Renal cortical epithelial cell (primary cell): ENCODE measurements at regions not wholly inside any gene's neighbourhood (a gene's known extent, or its start where the extent isn't known, plus 50 kb on each side); places are given as distances from the start of the nearest gene placed in this dataset.
"Not testable (repeated sequence)": the region's sequence is repeated elsewhere in the genome, so short reads cannot be mapped to it uniquely, and the experiment has no call there.

Experiments
- DNase-seq: peaks from one replicate; pipeline ENCODE4 v3.0.0-alpha.2; 2011; ENCODE audit warnings: low read depth

DNA sequence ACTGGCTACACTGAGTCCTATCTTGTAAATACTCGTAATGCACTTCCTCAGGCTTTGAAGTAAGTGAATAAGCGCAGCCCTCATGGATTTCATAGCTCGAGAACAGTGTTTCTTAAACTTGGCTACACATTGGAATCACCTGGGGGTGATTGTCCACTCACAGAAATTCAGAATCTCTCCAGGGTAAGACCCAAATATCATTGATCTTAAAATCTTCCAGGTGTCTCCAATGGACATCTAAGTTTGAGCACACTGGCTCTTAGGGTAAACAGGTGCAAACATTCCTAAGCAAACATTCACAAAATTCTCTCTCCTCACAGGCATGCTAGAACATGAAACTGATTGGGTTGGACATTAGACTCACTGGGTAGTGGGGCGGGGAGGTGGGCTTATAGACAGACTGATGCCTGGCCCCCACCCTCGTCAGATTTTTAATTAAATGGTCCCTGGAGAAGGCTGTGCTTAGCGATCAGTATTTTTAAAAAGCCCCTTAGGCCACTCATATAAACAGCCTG, 279.7 kb upstream of the TBL1XR1 start:
- no peak for DNase-seq

- DNase-seq = peak; percentile 100
These were observed 281.0 kb upstream of the TBL1XR1 start for GRCh38 chr3:177478170-177478867.

GRCh38 chr3:177479630-177480029, 282.3 kb upstream of the TBL1XR1 start:
- DNase-seq = no peak

GRCh38 chr3:177481329-177481728, 284.0 kb upstream of the TBL1XR1 start:
- DNase-seq = no peak

- peak; percentile 28 for DNase-seq
These were observed 284.9 kb upstream of the TBL1XR1 start for GRCh38 chr3:177482048-177482691.

DNA sequence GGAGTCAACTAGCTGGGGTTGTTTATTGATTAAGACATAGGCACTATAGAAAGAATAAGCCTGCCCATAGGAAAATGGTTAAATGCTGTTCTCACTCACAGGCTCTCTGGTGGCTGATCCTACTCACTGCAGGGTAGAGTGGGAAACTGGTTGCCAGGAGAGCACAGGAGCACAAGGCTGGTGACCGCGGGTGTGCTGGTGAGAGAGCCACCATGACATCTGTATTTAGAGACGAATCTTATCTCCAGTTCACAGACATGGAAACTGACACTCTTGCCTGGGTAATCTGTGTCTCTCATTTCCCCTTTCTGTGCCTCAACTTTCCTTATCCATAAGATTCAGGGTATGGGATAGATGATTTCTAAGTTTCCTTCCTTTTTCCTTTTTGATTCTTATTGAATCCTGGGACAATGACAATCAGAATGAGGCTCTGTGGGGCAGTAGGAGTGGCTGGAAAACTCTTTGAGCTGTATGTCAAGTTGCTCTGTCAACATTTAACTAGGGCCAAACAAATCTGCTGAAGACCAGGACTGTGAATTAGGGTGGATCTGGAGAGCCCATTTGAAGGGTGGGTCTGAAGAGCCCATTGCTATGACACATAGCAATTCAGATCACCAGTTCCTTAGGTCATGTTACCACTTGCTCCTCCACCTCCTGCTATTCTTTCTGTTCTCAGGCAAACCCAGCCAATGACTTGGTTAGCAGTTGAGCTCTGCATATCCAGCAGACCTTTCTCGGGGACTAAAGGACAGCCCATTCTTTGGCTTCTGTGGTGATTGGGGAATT, 286.1 kb upstream of the TBL1XR1 start:
- no peak for DNase-seq

DNA sequence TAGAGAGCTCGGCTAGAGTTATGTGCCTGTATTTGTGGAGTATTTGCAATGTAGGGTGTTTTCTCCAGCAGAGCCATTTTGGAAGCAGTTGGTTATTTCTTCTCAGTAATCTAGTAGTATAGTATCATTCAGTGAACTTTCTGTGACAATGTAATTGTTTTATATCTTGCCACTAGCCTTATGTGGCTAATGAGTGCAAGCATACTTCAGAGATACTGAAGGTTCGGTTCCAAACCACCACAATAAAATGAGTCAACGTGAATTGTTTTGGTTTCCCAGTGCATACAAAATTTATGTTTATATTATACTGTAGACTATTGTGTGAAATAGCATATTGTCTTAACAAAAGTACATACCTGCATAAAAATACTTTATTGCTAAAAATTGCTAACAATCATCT, 286.9 kb upstream of the TBL1XR1 start:
- DNase-seq = no peak

DNA sequence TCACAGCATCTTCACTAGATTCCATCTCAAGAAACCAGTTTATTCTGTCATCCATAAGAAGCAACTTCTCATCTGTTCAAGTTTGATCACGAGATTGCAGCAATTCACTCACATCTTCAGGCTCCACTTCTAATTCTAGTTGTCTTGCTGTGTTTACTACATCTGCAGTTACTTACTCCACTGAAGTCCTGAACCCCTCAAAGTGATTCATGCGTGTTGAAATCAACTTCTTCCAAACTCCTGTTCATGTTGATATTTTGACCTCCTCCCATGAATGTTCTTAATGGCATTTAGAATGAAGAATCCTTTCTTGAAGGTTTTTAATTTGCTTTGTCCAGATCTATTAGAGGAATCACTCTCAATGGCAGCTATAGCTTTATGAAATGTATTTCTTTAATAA, 287.6 kb upstream of the TBL1XR1 start:
- DNase-seq = no peak

DNA sequence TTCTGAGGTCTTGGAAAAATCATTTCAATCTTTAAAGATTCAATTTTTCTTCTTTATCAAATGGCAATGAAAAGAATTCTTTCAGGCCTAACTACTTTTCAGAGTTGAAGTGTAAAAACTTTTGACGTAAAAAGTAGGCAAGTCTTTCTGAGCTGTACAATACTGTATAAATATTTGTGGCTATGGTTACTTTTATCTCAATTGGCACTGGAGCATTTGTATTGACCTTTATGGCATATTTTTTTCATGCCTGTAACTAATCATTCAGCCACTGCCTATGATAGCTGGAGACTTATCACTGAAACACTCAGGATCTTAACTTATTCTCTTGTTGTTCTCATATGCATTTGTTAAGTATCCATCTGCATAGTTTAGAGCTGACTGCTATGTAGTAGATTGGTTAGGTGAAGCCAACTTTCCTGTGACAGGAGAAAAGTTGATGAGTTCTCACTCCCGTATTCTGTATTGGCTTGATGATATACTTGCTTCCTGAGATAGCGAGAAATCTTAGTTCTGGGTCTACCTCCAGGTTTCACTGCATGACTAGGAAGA, 290.4 kb upstream of the TBL1XR1 start:
- DNase-seq = no peak

- no peak for DNase-seq
These were observed 291.5 kb upstream of the TBL1XR1 start for GRCh38 chr3:177488740-177489139.

- no peak for DNase-seq
These were observed 293.3 kb upstream of the TBL1XR1 start for GRCh38 chr3:177490626-177491025.

DNA sequence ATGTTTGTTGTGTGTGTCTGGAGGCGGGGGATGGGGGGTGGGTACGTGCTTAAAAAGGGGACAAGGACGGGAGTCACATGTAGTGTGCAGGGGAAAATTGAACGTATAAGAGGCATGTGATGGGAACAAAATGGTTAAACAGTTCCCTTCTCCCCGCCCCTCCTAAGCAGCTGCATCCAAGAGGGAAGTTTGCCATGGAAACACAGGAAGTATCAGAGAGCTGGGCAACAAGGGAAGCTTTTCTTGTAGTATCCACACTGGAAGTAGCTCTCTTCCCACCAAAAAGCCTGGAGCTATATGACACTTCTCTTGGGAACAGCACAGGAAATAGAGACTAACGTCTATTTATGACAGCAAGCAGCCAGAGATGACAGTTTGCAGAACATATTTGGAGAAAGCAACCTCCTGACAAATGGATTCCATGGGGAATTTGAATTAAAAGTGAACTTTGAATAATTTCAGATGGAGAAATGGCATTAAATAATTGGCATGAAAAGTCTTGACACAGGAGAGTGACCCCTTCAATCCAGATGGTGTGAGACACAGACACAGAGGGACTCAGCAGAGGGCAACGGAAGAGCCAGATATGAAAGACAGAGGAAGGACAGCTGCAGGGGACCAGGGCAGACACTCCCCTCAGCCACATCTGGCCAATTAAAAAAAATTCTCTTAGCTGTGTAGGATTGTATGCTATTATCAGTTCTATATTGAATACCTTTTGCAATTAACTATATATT, 294.2 kb upstream of the TBL1XR1 start:
- no peak for DNase-seq

DNA sequence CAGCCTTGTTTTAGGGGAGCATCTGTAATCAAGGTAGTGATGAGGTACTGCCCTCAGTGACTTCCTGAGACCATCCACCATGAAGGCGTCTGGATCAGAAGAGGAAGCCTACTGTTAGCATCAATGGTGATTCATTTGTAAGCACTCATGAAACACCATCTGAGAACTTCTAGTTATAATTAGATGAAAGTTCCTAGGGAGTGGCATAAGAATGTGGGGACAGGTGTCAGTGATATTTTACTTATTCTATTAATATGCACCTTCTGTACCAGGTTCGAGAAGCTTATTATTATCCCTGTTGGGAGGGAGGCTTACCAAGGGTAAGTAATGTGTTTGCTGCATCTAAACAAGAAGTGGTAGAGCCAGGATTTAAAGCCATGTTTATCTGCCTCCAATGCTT, 295.8 kb upstream of the TBL1XR1 start:
- DNase-seq = no peak

DNA sequence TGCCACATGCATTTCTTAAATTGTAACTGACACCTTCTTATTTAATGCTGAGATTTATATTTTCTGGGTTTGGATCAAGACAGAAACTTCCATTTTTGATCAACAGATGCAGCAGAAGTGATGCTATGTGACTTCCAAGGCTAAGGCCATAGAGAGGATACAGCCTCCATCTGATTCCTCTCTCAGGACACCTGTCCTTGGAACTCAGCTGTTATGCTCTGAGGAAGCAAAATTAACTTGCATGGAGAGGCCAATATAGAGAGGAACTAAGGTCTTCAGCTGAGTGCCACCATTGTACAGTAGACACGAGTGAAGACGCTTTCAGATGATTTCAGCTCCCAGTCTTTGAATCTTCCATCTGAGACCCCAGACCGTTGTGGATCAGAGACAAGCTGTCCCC, 296.9 kb upstream of the TBL1XR1 start:
- DNase-seq = no peak

DNA sequence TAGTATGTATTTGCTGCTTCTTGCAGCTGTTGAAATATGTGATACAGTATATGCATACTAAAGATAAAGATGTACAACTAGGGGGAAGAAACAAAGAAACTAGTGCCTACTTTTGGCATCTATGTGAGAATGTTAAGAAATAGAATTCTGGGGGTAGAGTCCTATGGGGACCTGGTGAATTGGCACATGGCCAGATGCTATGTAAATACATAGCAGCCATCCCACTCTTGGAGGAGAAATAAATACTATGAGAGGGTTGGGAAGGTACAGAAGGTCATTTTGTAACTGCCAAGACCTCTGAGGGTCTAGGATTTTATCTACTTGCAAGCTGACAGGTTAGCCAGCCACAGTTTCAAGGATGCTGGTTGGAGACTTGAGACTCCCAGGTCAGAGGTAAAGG, 298.3 kb upstream of the TBL1XR1 start:
- no peak for DNase-seq

DNA sequence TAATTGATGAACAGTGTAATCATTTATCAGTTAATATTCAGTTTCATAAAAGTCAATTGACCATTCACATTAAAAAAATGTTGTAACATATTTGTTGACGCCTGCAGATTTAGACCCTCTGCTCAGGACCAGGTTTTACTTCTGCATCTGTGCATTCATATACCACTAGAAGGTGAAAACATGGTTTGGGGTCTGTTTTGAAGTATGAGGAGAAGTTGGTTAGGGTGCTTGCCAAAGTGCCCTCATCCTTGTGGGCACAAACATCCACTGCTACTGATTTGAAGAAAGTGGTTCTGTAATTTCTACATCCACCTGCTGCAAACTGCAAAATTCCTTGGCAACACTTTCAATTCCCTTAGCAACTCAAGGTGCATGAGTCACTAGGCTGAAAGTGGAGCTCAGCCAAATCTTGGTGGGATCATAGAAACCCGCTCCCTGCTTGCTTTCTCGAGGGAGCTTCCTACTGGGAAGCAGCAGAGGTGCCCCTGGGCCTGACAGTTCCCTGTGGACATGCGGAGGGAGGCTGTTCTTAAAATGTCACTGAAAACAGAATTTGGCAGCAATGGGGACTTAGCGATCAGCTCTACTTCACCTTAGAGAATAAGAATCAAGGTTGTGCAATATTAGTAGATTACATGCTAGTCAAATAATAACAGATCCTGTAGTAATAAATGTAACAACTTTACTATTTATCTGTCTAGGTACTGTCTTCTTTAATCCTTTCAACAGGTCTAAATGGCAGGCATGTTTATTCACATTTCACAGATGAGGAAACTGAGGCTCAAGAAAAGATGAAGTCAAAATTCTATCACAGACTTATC, 301.0 kb upstream of the TBL1XR1 start:
- DNase-seq = peak; percentile 95

- not testable (repeated sequence) for DNase-seq
These were observed 301.8 kb upstream of the TBL1XR1 start for GRCh38 chr3:177499039-177499438.

DNA sequence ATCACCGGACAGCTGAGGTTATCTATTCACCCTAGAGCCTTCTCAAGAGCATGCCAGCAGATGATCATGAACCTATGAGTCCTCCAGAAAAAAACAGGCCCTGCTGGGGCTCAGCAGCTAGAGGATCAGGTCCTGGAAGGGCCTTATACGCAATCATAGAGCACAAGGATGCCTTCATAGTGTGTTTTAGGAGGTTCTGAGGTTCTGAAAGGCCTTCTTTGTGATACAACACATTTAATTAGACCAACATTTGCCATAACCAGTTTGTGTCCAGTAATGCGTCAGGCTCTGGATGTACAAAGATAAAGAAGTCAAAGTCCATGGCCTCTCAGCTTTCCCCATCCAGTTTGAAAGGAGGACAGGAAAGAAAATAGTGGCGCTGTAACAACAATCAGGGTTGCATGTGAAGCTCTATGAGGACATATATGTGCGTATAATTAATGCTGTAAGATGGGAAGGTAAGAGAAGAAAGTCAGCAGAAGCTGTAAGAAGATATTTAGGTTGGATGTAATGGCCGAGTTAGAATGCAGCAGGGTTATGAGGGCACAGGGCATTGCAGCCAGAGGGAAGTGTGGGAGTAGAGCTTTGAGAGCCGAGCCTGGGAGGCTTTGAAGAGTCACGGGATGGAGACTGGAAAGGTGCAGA, 302.6 kb upstream of the TBL1XR1 start:
- no peak for DNase-seq

DNA sequence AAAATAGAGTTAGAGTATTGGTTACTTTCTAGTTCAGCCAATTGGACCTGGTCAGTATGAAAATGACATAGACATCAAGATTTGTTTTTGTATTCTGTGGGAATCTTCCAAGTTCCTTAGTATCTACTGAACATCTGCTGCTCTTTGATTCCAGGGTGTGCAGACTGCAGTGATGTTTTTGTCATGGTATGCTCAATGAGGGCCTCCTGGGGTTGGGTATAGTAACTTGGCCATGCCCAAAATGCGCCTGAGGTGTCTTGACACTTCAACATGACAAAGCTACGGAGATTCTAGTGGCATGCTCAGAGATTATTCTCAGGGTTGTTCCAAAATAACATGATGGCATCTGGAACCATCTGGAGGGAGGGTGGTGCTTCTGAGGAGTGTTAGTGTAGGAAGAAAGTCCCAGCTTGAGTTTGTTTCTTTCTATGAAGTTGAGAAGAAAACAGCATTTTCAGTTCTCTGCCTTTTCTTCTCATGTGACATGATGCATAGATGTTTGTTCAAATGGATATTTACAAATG, 313.5 kb upstream of the TBL1XR1 start:
- no peak for DNase-seq
